ENCODE measurements at regions not wholly inside any gene's neighbourhood (a gene's known extent, or its start where the extent isn't known, plus 50 kb on each side); places are given as distances from the start of the nearest gene placed in this dataset.

GRCh38 chr6:94026575-94026974 is 607.2 kb upstream of the EPHA7 start:
- no peak for DNase-seq
- H3K27me3 Mint-ChIP-seq, result no peaks in the 10 kb centered on the region
- H3K9me3 Mint-ChIP-seq, result peaks cover 6% of the 10 kb centered on the region
- no peak overlapping the region for H3K4me3 Mint-ChIP-seq
- H3K36me3 Mint-ChIP-seq, result no peaks in the 10 kb centered on the region
- no peaks in the 10 kb centered on the region for H3K4me1 Mint-ChIP-seq
- H3K27ac Mint-ChIP-seq, result no peak overlapping the region

DNA sequence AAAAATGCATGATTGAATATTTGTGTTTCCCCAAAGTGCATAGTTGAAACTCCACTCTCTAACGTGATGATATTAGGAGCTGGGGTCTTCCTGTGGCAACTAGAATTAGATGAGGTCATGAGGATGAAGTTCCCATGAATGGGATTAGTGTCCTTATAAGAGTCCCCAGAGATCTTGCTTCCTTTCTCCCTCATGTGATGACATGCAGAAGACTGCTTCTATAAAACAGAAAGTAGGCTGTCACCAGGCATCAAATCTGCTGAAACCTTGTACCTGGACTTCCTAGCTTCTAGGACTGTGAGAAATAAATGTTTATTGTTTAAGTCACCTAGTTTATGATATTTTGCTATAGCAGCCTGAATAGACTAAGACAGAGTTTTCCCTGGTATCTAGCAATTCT is 586.5 kb upstream of the EPHA7 start:
- Mint-ChIP-seq H3K9me3 (no peaks in the 10 kb centered on the region), H3K4me3 (no peak overlapping the region), H3K4me1 (no peaks in the 10 kb centered on the region), H3K27ac (no peak overlapping the region), H3K36me3 (no peaks in the 10 kb centered on the region), H3K27me3 (no peaks in the 10 kb centered on the region)
- no peak for DNase-seq

DNA sequence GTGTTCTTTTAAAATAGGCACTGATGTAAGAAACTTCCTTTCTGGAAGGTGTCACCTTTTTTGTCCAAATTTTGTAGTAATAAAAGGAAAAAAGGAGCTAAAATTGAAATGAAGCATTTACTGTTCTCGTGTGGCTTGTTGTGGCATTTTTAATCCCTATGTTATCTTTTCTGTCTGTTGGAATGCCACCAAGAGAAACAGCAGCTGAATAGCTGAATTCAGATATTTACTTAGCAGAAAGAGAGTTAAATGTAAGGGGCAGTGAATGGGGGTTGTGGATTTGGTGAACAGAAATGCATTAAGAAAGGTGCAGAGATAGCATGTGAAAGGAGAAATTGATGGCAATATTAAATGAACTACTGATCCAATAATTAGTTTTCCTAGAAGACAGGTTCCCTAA is 573.6 kb upstream of the EPHA7 start:
- DNase-seq, result no peak
- Mint-ChIP-seq H3K4me1 (no peaks in the 10 kb centered on the region), H3K27ac (no peak overlapping the region), H3K9me3 (peaks cover 5% of the 10 kb centered on the region), H3K36me3 (no peaks in the 10 kb centered on the region), H3K4me3 (no peak overlapping the region), H3K27me3 (no peaks in the 10 kb centered on the region)

- H3K4me1 Mint-ChIP-seq, result no peaks in the 10 kb centered on the region
- H3K9me3 Mint-ChIP-seq, result peaks cover 8% of the 10 kb centered on the region
- no peak overlapping the region for H3K27ac Mint-ChIP-seq
- DNase-seq, result no peak
- H3K27me3 Mint-ChIP-seq, result no peaks in the 10 kb centered on the region
- H3K4me3 Mint-ChIP-seq, result no peak overlapping the region
- H3K36me3 Mint-ChIP-seq, result no peaks in the 10 kb centered on the region
These were observed 570.3 kb upstream of the EPHA7 start for GRCh38 chr6:93989630-93990029.

DNA sequence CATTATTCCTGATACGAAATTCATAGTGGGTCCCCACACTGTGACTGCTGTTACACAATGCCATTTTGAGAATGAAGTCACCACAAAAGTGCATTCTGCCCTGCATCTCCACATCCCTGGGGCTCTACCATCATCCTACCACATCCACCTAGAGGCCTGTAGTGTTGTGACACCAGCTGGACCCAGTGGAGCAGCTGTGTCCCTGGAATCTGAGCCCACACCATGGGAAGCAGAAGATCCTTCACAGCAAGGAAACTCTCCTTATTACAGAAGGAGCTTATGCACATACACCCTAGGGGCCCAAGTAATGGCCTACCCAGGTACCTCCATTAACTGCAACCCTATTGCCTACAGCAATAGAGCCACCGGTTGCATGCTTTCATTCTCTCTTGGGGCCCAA is 566.6 kb upstream of the EPHA7 start:
- Mint-ChIP-seq H3K27me3 (no peaks in the 10 kb centered on the region), H3K36me3 (no peaks in the 10 kb centered on the region), H3K4me3 (no peak overlapping the region), H3K9me3 (peaks cover 6% of the 10 kb centered on the region), H3K27ac (no peak overlapping the region), H3K4me1 (no peaks in the 10 kb centered on the region)
- no peak for DNase-seq

GRCh38 chr6:93975159-93975558 is 555.8 kb upstream of the EPHA7 start:
- DNase-seq, result no peak
- no peak overlapping the region for H3K4me3 Mint-ChIP-seq

DNA sequence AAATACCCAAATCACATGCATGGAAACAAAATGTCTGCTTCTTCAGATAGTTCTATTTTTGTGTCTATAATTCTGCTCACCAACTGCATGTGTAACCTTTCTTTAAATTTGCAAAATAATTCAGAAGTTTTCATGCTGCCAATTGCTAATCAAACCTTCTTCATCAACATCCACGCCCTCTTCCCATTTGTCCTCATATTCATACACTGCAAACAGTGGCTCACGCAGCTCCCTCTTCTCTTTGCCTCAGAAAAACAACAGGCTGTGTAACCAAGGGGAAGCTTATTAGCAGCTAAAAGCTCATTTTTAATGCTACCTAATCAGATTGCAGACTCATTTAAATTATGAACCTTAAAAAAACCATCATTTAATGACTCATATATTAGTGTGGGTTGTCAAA is 555.0 kb upstream of the EPHA7 start:
- no peaks in the 10 kb centered on the region for H3K27me3 Mint-ChIP-seq
- H3K36me3 Mint-ChIP-seq, result no peaks in the 10 kb centered on the region
- peaks cover 3% of the 10 kb centered on the region for H3K9me3 Mint-ChIP-seq
- H3K4me3 Mint-ChIP-seq, result no peak overlapping the region
- H3K27ac Mint-ChIP-seq, result no peak overlapping the region
- DNase-seq, result no peak
- no peaks in the 10 kb centered on the region for H3K4me1 Mint-ChIP-seq

More at GRCh38 chr6:93975159-93975558, 555.8 kb upstream of the EPHA7 start:
- Mint-ChIP-seq H3K27ac (no peak overlapping the region), H3K27me3 (no peaks in the 10 kb centered on the region), H3K36me3 (no peaks in the 10 kb centered on the region), H3K4me1 (no peaks in the 10 kb centered on the region), H3K9me3 (peaks cover 3% of the 10 kb centered on the region)

DNA sequence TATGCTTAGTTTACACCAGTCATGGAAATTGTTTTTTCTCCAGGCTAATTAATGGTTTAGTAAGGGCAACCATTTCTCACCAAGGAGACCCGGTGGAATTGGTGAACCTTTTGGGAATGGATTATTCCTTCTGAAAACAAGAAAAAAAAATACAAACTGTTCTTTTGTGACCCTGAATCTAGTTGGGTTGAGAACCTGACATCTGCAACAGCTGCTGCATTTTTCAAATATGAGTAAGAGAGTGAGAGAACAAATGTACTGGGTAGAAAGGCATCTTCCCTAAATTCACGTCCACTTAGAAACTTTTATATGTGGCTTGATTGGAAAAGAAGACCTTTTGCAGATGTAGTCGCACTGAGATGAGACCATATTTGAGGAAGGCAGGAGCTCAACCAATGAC is 553.4 kb upstream of the EPHA7 start:
- Mint-ChIP-seq H3K4me3 (no peak overlapping the region), H3K27me3 (no peaks in the 10 kb centered on the region), H3K4me1 (no peaks in the 10 kb centered on the region), H3K36me3 (no peaks in the 10 kb centered on the region), H3K9me3 (peaks cover 3% of the 10 kb centered on the region), H3K27ac (no peak overlapping the region)
- DNase-seq, result no peak

GRCh38 chr6:93970684-93971083 is 551.3 kb upstream of the EPHA7 start:
- no peak for DNase-seq
- Mint-ChIP-seq H3K9me3 (peaks cover 3% of the 10 kb centered on the region), H3K27me3 (no peaks in the 10 kb centered on the region), H3K27ac (no peak overlapping the region), H3K4me3 (no peak overlapping the region), H3K36me3 (no peaks in the 10 kb centered on the region), H3K4me1 (no peaks in the 10 kb centered on the region)

DNA sequence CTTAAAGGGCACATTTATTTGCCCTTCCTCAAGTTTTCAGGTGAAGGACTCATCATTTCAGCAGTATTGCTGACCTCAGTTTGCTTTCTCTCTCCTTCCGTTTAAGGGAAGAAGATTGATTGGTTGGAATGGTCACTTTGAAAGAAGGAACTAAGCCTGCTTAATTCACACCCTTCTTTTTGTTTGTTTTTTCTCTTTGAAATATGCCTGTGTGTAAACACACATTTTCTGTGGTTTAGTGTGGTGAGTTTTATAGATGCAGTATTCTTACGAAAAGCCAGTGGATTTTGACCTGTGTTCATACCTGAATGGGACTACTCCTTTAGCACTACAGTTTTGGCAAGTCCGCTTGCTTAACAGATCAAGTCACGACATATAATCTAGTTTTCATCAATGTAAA is 548.8 kb upstream of the EPHA7 start:
- Mint-ChIP-seq H3K36me3 (no peaks in the 10 kb centered on the region), H3K9me3 (peaks cover 3% of the 10 kb centered on the region), H3K4me3 (no peak overlapping the region), H3K27ac (no peak overlapping the region), H3K27me3 (no peaks in the 10 kb centered on the region), H3K4me1 (no peaks in the 10 kb centered on the region)
- no peak for DNase-seq

DNA sequence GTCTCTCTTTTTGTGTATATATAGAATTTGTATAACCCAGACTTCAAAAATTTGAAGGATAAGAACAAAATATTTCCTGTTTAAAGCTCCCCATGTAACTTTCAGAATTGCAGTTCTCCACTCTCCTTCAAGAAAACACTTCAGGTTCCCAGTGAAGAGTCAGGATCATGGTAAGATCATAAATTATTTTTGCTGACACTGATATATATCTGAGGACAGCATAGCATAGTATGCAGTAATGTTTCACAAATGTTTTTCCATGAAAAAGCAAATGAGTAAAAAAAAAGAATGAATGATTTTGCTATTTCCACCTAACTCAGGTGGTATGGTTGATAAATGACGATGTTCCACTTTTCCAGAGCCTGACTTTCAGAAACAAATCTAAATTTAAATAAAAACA is 545.6 kb upstream of the EPHA7 start:
- no peak overlapping the region for H3K4me3 Mint-ChIP-seq
- H3K27ac Mint-ChIP-seq, result no peak overlapping the region
- H3K4me1 Mint-ChIP-seq, result no peaks in the 10 kb centered on the region
- no peaks in the 10 kb centered on the region for H3K27me3 Mint-ChIP-seq
- H3K9me3 Mint-ChIP-seq, result no peaks in the 10 kb centered on the region
- no peaks in the 10 kb centered on the region for H3K36me3 Mint-ChIP-seq
- no peak for DNase-seq

DNA sequence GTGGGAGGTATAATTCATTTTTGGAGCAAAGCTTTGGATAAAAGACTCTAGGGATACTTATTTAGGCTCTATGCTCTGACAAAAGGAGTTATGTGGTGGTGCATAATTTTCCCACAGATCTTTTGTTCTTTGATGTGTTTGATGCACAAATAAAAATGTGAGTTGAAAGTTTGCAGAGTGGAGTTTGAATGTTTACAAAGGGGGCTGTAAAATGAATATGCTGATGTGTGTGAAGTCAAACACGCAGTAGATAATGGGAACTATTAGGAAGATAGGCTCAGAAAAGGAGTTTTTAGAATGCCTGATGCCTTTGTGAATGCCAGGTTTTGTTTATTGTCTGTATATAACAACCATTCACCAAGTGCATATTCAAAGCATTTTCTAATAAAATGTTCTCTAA is 545.0 kb upstream of the EPHA7 start:
- no peaks in the 10 kb centered on the region for H3K36me3 Mint-ChIP-seq
- no peaks in the 10 kb centered on the region for H3K27me3 Mint-ChIP-seq
- H3K9me3 Mint-ChIP-seq, result no peaks in the 10 kb centered on the region

DNA sequence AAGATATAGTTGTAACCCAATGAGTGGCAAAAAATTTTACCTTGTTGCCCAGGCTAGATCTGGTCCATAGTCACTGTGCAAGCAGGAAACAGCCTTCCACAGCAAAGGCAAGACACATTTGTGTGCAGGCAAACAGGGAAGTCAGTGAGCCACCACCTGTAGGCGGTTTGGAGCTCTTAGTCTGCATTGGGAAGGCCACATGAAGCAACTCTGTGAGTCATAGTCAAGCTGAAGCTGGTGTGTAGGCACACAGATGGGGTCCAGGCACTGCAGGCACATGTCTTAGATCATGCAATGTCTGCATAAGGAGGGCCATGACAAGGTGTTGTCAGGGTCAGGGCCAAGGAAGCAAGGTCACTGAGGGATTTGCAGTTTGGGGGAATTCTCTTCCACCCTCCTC is 543.2 kb upstream of the EPHA7 start:
- Mint-ChIP-seq H3K9me3 (no peaks in the 10 kb centered on the region), H3K27me3 (no peaks in the 10 kb centered on the region), H3K27ac (no peak overlapping the region), H3K4me1 (no peaks in the 10 kb centered on the region), H3K4me3 (no peak overlapping the region), H3K36me3 (no peaks in the 10 kb centered on the region)
- no peak for DNase-seq

More for the DNA sequence above, 545.0 kb upstream of the EPHA7 start:
- Mint-ChIP-seq H3K4me1 (no peaks in the 10 kb centered on the region), H3K4me3 (no peak overlapping the region), H3K27ac (no peak overlapping the region)
- DNase-seq, result no peak

DNA sequence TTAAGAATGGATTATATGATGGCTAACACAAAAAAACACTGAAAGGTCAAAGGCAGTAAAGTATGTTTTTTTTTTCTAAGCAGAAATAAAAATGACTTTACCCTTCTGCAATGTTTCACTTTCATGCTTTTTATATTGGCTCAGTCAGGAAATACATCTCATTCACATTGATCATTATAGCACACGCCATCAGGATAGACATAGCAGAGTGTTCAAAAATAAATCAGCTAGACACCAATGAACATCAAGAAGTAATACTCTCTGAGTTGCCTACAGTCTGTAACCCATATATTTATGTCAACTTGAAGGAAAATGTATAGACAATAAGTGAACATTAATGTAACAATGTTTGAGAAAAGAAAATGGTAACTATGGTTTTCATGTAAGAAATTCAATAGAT is 535.2 kb upstream of the EPHA7 start:
- Mint-ChIP-seq H3K27me3 (no peaks in the 10 kb centered on the region), H3K9me3 (no peaks in the 10 kb centered on the region), H3K4me1 (no peaks in the 10 kb centered on the region), H3K27ac (no peak overlapping the region), H3K4me3 (no peak overlapping the region), H3K36me3 (no peaks in the 10 kb centered on the region)
- DNase-seq, result no peak

GRCh38 chr6:93943661-93944060 is 524.3 kb upstream of the EPHA7 start:
- Mint-ChIP-seq H3K27ac (no peak overlapping the region), H3K9me3 (peaks cover 4% of the 10 kb centered on the region), H3K4me3 (no peak overlapping the region), H3K36me3 (no peaks in the 10 kb centered on the region), H3K4me1 (no peaks in the 10 kb centered on the region), H3K27me3 (no peaks in the 10 kb centered on the region)
- no peak for DNase-seq

- no peaks in the 10 kb centered on the region for H3K27me3 Mint-ChIP-seq
- H3K9me3 Mint-ChIP-seq, result peaks cover 4% of the 10 kb centered on the region
- no peak for DNase-seq
- H3K4me1 Mint-ChIP-seq, result no peaks in the 10 kb centered on the region
- H3K36me3 Mint-ChIP-seq, result no peaks in the 10 kb centered on the region
- H3K27ac Mint-ChIP-seq, result no peak overlapping the region
- no peak overlapping the region for H3K4me3 Mint-ChIP-seq
These were observed 521.0 kb upstream of the EPHA7 start for GRCh38 chr6:93940381-93940780.

- Mint-ChIP-seq H3K4me3 (no peak overlapping the region), H3K4me1 (no peaks in the 10 kb centered on the region), H3K27me3 (no peaks in the 10 kb centered on the region), H3K9me3 (no peaks in the 10 kb centered on the region), H3K36me3 (no peaks in the 10 kb centered on the region), H3K27ac (no peak overlapping the region)
- no peak for DNase-seq
These were observed 512.8 kb upstream of the EPHA7 start for GRCh38 chr6:93932175-93932574.

All from activated naive CD8-positive, alpha-beta T cell treated with anti-CD3 and anti-CD28 coated beads for 36 hours (primary cell).